ENCODE measurements at regions not wholly inside any gene's neighbourhood (a gene's known extent, or its start where the extent isn't known, plus 50 kb on each side); places are given as distances from the start of the nearest gene placed in this dataset.

- H3K36me3 ChIP-seq (ENCODE audit: control insufficient read depth in 5 of 5, insufficient read depth in 5 of 5, low read length in 5 of 5) = no peaks in the 10 kb centered on the region
- H3K9me3 ChIP-seq (ENCODE audit: control insufficient read depth in 5 of 5, low read length in 5 of 5) = no peaks in the 10 kb centered on the region
- H3K27me3 ChIP-seq (ENCODE audit: control insufficient read depth in 5 of 5, insufficient read depth in 4 of 5, low read length in 5 of 5) = peaks cover 9 to 64% (median 49%) of the 10 kb centered on the region in 5 donors
- H3K4me1 ChIP-seq (ENCODE audit: control insufficient read depth in 5 of 5, insufficient read depth in 5 of 5, low read length in 5 of 5) = no peaks in the 10 kb centered on the region
- no peak overlapping the region for H3K4me3 ChIP-seq (ENCODE audit: low read depth in 1 of 5, low read length in 5 of 5)
- no peak overlapping the region for H3K9ac ChIP-seq (ENCODE audit: low read length in 5 of 5)
- H3K27ac ChIP-seq (ENCODE audit: low read depth, low read length) = no peak overlapping the region
Measured at GRCh38 chr22:49152939-49153770, 674.5 kb downstream of the BRD1 start.

GRCh38 chr22:49152127-49152938 is 675.3 kb downstream of the BRD1 start:
- Histone ChIP-seq H3K27me3 (ENCODE audit: control insufficient read depth in 5 of 5, insufficient read depth in 4 of 5, low read length in 5 of 5) (peaks cover 13 to 64% (median 45%) of the 10 kb centered on the region in 5 donors), H3K4me1 (ENCODE audit: control insufficient read depth in 5 of 5, insufficient read depth in 5 of 5, low read length in 5 of 5) (no peaks in the 10 kb centered on the region), H3K9ac (ENCODE audit: low read length in 5 of 5) (no peak overlapping the region), H3K27ac (ENCODE audit: low read depth, low read length) (no peak overlapping the region), H3K9me3 (ENCODE audit: control insufficient read depth in 5 of 5, low read length in 5 of 5) (no peaks in the 10 kb centered on the region), H3K36me3 (ENCODE audit: control insufficient read depth in 5 of 5, insufficient read depth in 5 of 5, low read length in 5 of 5) (no peaks in the 10 kb centered on the region), H3K4me3 (ENCODE audit: low read depth in 1 of 5, low read length in 5 of 5) (no peak overlapping the region)

- Histone ChIP-seq H3K9me3 (ENCODE audit: control insufficient read depth in 5 of 5, low read length in 5 of 5) (no peaks in the 10 kb centered on the region), H3K4me1 (ENCODE audit: control insufficient read depth in 5 of 5, insufficient read depth in 5 of 5, low read length in 5 of 5) (no peaks in the 10 kb centered on the region), H3K27me3 (ENCODE audit: control insufficient read depth in 5 of 5, insufficient read depth in 4 of 5, low read length in 5 of 5) (peaks cover 13 to 66% (median 41%) of the 10 kb centered on the region in 5 donors), H3K36me3 (ENCODE audit: control insufficient read depth in 5 of 5, insufficient read depth in 5 of 5, low read length in 5 of 5) (no peaks in the 10 kb centered on the region), H3K4me3 (ENCODE audit: low read depth in 1 of 5, low read length in 5 of 5) (no peak overlapping the region), H3K9ac (ENCODE audit: low read length in 5 of 5) (no peak overlapping the region), H3K27ac (ENCODE audit: low read depth, low read length) (no peak overlapping the region)
Measured at GRCh38 chr22:49151256-49152126, 676.2 kb downstream of the BRD1 start.

- no peaks in the 10 kb centered on the region for H3K36me3 ChIP-seq (ENCODE audit: control insufficient read depth in 5 of 5, insufficient read depth in 5 of 5, low read length in 5 of 5)
- H3K27ac ChIP-seq (ENCODE audit: low read depth, low read length) = no peak overlapping the region
- H3K4me1 ChIP-seq (ENCODE audit: control insufficient read depth in 5 of 5, insufficient read depth in 5 of 5, low read length in 5 of 5) = no peaks in the 10 kb centered on the region
- H3K4me3 ChIP-seq (ENCODE audit: low read depth in 1 of 5, low read length in 5 of 5) = no peak overlapping the region
- H3K9ac ChIP-seq (ENCODE audit: low read length in 5 of 5) = no peak overlapping the region
- peaks cover 0 to 1% (median 0%) of the 10 kb centered on the region in 5 donors for H3K9me3 ChIP-seq (ENCODE audit: control insufficient read depth in 5 of 5, low read length in 5 of 5)
- H3K27me3 ChIP-seq (ENCODE audit: control insufficient read depth in 5 of 5, insufficient read depth in 4 of 5, low read length in 5 of 5) = peaks cover 13 to 63% (median 39%) of the 10 kb centered on the region in 5 donors
Measured at GRCh38 chr22:49150801-49151221, 676.9 kb downstream of the BRD1 start.

- Histone ChIP-seq H3K4me1 (ENCODE audit: control insufficient read depth in 5 of 5, insufficient read depth in 5 of 5, low read length in 5 of 5) (no peaks in the 10 kb centered on the region), H3K9ac (ENCODE audit: low read length in 5 of 5) (no peak overlapping the region), H3K27me3 (ENCODE audit: control insufficient read depth in 5 of 5, insufficient read depth in 4 of 5, low read length in 5 of 5) (peaks cover 13 to 61% (median 38%) of the 10 kb centered on the region in 5 donors), H3K4me3 (ENCODE audit: low read depth in 1 of 5, low read length in 5 of 5) (no peak overlapping the region), H3K36me3 (ENCODE audit: control insufficient read depth in 5 of 5, insufficient read depth in 5 of 5, low read length in 5 of 5) (no peaks in the 10 kb centered on the region), H3K9me3 (ENCODE audit: control insufficient read depth in 5 of 5, low read length in 5 of 5) (peaks cover 0 to 2% (median 0%) of the 10 kb centered on the region in 5 donors), H3K27ac (ENCODE audit: low read depth, low read length) (no peak overlapping the region)
Measured at GRCh38 chr22:49149721-49150608, 677.7 kb downstream of the BRD1 start.

- no peaks in the 10 kb centered on the region for H3K4me1 ChIP-seq (ENCODE audit: control insufficient read depth in 5 of 5, insufficient read depth in 5 of 5, low read length in 5 of 5)
- no peaks in the 10 kb centered on the region for H3K36me3 ChIP-seq (ENCODE audit: control insufficient read depth in 5 of 5, insufficient read depth in 5 of 5, low read length in 5 of 5)
- H3K9ac ChIP-seq (ENCODE audit: low read length in 5 of 5) = no peak overlapping the region
- peaks cover 0 to 2% (median 0%) of the 10 kb centered on the region in 5 donors for H3K9me3 ChIP-seq (ENCODE audit: control insufficient read depth in 5 of 5, low read length in 5 of 5)
- no peak overlapping the region for H3K4me3 ChIP-seq (ENCODE audit: low read depth in 1 of 5, low read length in 5 of 5)
- H3K27me3 ChIP-seq (ENCODE audit: control insufficient read depth in 5 of 5, insufficient read depth in 4 of 5, low read length in 5 of 5) = peaks cover 13 to 60% (median 38%) of the 10 kb centered on the region in 5 donors
- no peak overlapping the region for H3K27ac ChIP-seq (ENCODE audit: low read depth, low read length)
Measured at GRCh38 chr22:49148895-49149418, 678.7 kb downstream of the BRD1 start.

- Histone ChIP-seq H3K27ac (ENCODE audit: low read depth, low read length) (no peak overlapping the region), H3K36me3 (ENCODE audit: control insufficient read depth in 5 of 5, insufficient read depth in 5 of 5, low read length in 5 of 5) (no peaks in the 10 kb centered on the region), H3K9ac (ENCODE audit: low read length in 5 of 5) (no peak overlapping the region), H3K4me1 (ENCODE audit: control insufficient read depth in 5 of 5, insufficient read depth in 5 of 5, low read length in 5 of 5) (no peaks in the 10 kb centered on the region), H3K27me3 (ENCODE audit: control insufficient read depth in 5 of 5, insufficient read depth in 4 of 5, low read length in 5 of 5) (peaks cover 8 to 50% (median 29%) of the 10 kb centered on the region in 5 donors), H3K4me3 (ENCODE audit: low read depth in 1 of 5, low read length in 5 of 5) (no peak overlapping the region), H3K9me3 (ENCODE audit: control insufficient read depth in 5 of 5, low read length in 5 of 5) (peaks cover 0 to 2% (median 0%) of the 10 kb centered on the region in 5 donors)
Measured at GRCh38 chr22:49147617-49148175, 680.0 kb downstream of the BRD1 start.

GRCh38 chr22:49147171-49147570 is 680.5 kb downstream of the BRD1 start:
- Histone ChIP-seq H3K9me3 (ENCODE audit: control insufficient read depth in 5 of 5, low read length in 5 of 5) (peaks cover 0 to 2% (median 0%) of the 10 kb centered on the region in 5 donors), H3K4me3 (ENCODE audit: low read depth in 1 of 5, low read length in 5 of 5) (no peak overlapping the region)

More at GRCh38 chr22:49147171-49147570, 680.5 kb downstream of the BRD1 start:
- no peak overlapping the region for H3K9ac ChIP-seq (ENCODE audit: low read length in 5 of 5)
- no peaks in the 10 kb centered on the region for H3K36me3 ChIP-seq (ENCODE audit: control insufficient read depth in 5 of 5, insufficient read depth in 5 of 5, low read length in 5 of 5)
- no peak overlapping the region for H3K27ac ChIP-seq (ENCODE audit: low read depth, low read length)
- H3K27me3 ChIP-seq (ENCODE audit: control insufficient read depth in 5 of 5, insufficient read depth in 4 of 5, low read length in 5 of 5) = peaks cover 8 to 47% (median 27%) of the 10 kb centered on the region in 5 donors
- H3K4me1 ChIP-seq (ENCODE audit: control insufficient read depth in 5 of 5, insufficient read depth in 5 of 5, low read length in 5 of 5) = no peaks in the 10 kb centered on the region
